Gastrocnemius medialis (tissue), 4 donors: ENCODE measurements at regions not wholly inside any gene's neighbourhood (a gene's known extent, or its start where the extent isn't known, plus 50 kb on each side); places are given as distances from the start of the nearest gene placed in this dataset.

Source experiments
- CTCF ChIP-seq, 5 experiments: fragments of 450-650 bp in 3 of 5; fragments of 200-600 bp in 2 of 5; sonication (generic) in 2 of 5; IDR thresholded peaks in 4 of 5; conservative IDR thresholded peaks in 1 of 5; 1 replicate in 4 of 5; 2 replicates in 1 of 5; pipeline ENCODE4 v1.5.1; 2016 to 2019; ENCODE audit warnings: antibody characterized with exemption in 5 of 5, mild to moderate bottlenecking in 3 of 5, moderate library complexity in 3 of 5
- POLR2A ChIP-seq, 2 donors: fragments of 450-650 bp; IDR thresholded peaks; one replicate each; pipeline ENCODE4 v1.6.1; 2017; ENCODE audit warnings: antibody characterized with exemption in 2 of 2, mild to moderate bottlenecking in 2 of 2, moderate library complexity in 2 of 2

- TF ChIP-seq CTCF (IDR thresholded peaks at IDR 0.05 in 4 of 5, conservative IDR thresholded peaks at IDR 0.05 in 1 of 5) (no peak), POLR2A (IDR thresholded peaks at IDR 0.05) (no peak)
These were observed 432.4 kb upstream of the ATP10A start for GRCh38 chr15:26295336-26296085.
